ENCODE measurements at regions not wholly inside any gene's neighbourhood (a gene's known extent, or its start where the extent isn't known, plus 50 kb on each side); places are given as distances from the start of the nearest gene placed in this dataset.

GRCh38 chr4:152015597-152016302 lies 254.9 kb upstream of the GATB start:
- DNase-seq (ENCODE audit: low read depth, low spot score) (no peak), ATAC-seq (no peak)
- Histone ChIP-seq H3K4me3 (replicated peaks in 1 of 2; ENCODE audit: low read depth in 1 of 2, low read length in 2 of 2) (no peak overlapping the region), H3K9ac (ENCODE audit: low read length) (no peak overlapping the region), H3K27me3 (ENCODE audit: insufficient read depth, low read length) (no peaks in the 10 kb centered on the region), H4K20me1 (ENCODE audit: insufficient read depth) (no peaks in the 10 kb centered on the region), H3K4me2 (ENCODE audit: low read length) (no peak overlapping the region), H2AFZ (ENCODE audit: low read depth, low read length, poor library complexity, severe bottlenecking) (no peak overlapping the region), H3K9me2 (ENCODE audit: insufficient read depth) (no peaks in the 10 kb centered on the region), H3K4me1 (ENCODE audit: control insufficient read depth in 1 of 2, insufficient read depth in 2 of 2, low read length in 2 of 2) (no peaks in the 10 kb centered on the region), H3K27ac (ENCODE audit: low read depth, low read length) (no peak overlapping the region), H3K36me3 (ENCODE audit: control insufficient read depth in 1 of 2, insufficient read depth in 2 of 2, low read length in 2 of 2) (no peaks in the 10 kb centered on the region), H3K9me3 (ENCODE audit: control insufficient read depth in 1 of 2, insufficient read depth in 1 of 2, low read depth in 1 of 2, low read length in 2 of 2) (no peaks in the 10 kb centered on the region), H3K79me2 (ENCODE audit: insufficient read depth, low read length) (no peaks in the 10 kb centered on the region)
- no TSS peak for BruUV-seq (replicated peaks)
- intact Hi-C loops (cut with micrococcal nuclease): no loop called here
- ChIA-PET RAD21 (ENCODE audit: low non-redundant PET in 1 of 2, low total read pairs in 2 of 2, uncharacterized antibody in 2 of 2, unreplicated experiment in 2 of 2) (no interaction called here), CTCF (no interaction called here), POLR2A (no interaction called here)
- no peak for TF ChIP-seq EZH2phosphoT487 (IDR thresholded peaks at IDR 0.05; ENCODE audit: borderline replicate concordance)
- no peak for TF ChIP-seq ZFX (IDR thresholded peaks at IDR 0.05)
- TF ChIP-seq MAX (IDR thresholded peaks at IDR 0.05): no peak
- TF ChIP-seq SRF (IDR thresholded peaks at IDR 0.05; ENCODE audit: low read depth): no peak
- TF ChIP-seq EGR1 (IDR thresholded peaks at IDR 0.05; ENCODE audit: low read depth): no peak
- TF ChIP-seq CBX3 (IDR thresholded peaks at IDR 0.05; ENCODE audit: low read depth): no peak
- TF ChIP-seq JUND (IDR thresholded peaks at IDR 0.05): no peak
- no peak for TF ChIP-seq RAD21 (IDR thresholded peaks at IDR 0.05; ENCODE audit: low read depth)
- TF ChIP-seq, protein P1, sequence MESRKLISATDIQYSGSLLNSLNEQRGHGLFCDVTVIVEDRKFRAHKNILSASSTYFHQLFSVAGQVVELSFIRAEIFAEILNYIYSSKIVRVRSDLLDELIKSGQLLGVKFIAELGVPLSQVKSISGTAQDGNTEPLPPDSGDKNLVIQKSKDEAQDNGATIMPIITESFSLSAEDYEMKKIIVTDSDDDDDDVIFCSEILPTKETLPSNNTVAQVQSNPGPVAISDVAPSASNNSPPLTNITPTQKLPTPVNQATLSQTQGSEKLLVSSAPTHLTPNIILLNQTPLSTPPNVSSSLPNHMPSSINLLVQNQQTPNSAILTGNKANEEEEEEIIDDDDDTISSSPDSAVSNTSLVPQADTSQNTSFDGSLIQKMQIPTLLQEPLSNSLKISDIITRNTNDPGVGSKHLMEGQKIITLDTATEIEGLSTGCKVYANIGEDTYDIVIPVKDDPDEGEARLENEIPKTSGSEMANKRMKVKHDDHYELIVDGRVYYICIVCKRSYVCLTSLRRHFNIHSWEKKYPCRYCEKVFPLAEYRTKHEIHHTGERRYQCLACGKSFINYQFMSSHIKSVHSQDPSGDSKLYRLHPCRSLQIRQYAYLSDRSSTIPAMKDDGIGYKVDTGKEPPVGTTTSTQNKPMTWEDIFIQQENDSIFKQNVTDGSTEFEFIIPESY (IDR thresholded peaks at IDR 0.05; ENCODE audit: extremely low read depth, insufficient replicate concordance, low read length): no peak
- no peak for TF ChIP-seq POLR2AphosphoS5 (IDR thresholded peaks at IDR 0.05; ENCODE audit: low read depth, low read length)
- no peak for TF ChIP-seq YY1 (IDR thresholded peaks at IDR 0.05; ENCODE audit: extremely low read depth, insufficient replicate concordance, low read depth, low read length)
